ENCODE measurements at regions not wholly inside any gene's neighbourhood (a gene's known extent, or its start where the extent isn't known, plus 50 kb on each side); places are given as distances from the start of the nearest gene placed in this dataset.

- TF ChIP-seq YY1 (IDR thresholded peaks at IDR 0.05; ENCODE audit: insufficient read depth, insufficient read length): no peak
- TF ChIP-seq ZNF274 (IDR thresholded peaks at IDR 0.05; ENCODE audit: low read depth, low read length): no peak
- no peak for TF ChIP-seq SUZ12 (IDR thresholded peaks at IDR 0.05; ENCODE audit: extremely low read depth, insufficient read depth, insufficient read length)
Observed at GRCh38 chr6:88360203-88360797, 194.2 kb upstream of the CNR1 start.

Data from NT2/D1 (cell line).